ENCODE measurements at regions not wholly inside any gene's neighbourhood (a gene's known extent, or its start where the extent isn't known, plus 50 kb on each side); places are given as distances from the start of the nearest gene placed in this dataset.

DNA sequence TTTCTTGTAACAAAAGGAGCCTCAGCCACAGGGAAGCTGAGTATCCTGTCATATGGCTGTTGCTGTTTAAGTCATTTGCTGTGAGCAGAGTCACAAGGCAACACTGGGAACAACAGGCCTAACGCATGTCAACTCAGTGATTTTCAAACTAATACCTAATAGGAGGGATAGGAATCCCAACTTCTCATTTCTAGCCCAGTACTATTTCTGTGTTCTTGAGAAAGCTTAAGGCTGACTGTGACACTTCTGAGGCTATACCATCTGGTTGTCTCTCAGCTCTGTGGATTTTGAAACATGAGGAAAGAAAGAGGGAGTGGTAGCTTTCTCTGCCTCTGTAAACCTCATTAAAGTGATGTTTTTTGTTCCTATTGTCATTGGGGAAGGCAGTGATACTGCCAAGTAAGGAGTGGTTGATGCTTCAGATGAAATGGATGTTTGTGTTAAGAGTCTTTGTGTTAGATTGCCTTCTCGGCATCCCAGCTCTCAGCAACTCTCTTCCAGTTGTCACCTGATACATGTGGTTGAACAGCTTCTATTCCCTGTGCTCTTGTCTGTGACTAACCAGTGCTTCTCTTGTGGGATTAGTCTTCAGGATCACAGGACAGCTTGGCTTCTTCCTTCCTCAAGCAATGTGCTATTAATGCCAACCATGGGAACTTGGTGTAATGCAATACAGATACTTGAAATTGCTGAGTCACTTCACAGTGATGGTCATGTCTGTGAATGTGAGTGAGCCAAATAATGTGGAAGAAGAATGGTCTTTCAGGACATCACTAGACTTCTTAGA, 166.8 kb upstream of the IVNS1ABP start:
- H2AFZ ChIP-seq (ENCODE audit: low read depth): peak overlapping the region; percentile 24; the same call in 1 of the 2 replicates
- H3K4me1 ChIP-seq (ENCODE audit: control insufficient read depth in 1 of 2, insufficient read depth in 2 of 2, low read depth in 1 of 2, low read length in 1 of 2): 0 out of 4 replicates have a peak, but pooled peaks cover 2 to 6% of the 10 kb centered on the region in 2 experiments
- WGBS (ENCODE audit: low lambda C conversion rate): 71% methylated on average over 2 of the region's 2 CpGs
- no peaks in the 10 kb centered on the region for H3K79me2 ChIP-seq (ENCODE audit: insufficient read depth)
- no peak overlapping the region for H3K4me3 ChIP-seq (ENCODE audit: low read depth in 2 of 2, low read length in 1 of 2)
- no peaks in the 10 kb centered on the region for H4K20me1 ChIP-seq (ENCODE audit: insufficient read depth)
- POLR2A ChIA-PET: no interaction called here
- no peaks in the 10 kb centered on the region for H3F3A ChIP-seq (replicated peaks; ENCODE audit: insufficient read depth)
- H3K36me3 ChIP-seq (replicated peaks in 1 of 2; ENCODE audit: control insufficient read depth in 1 of 2, insufficient read depth in 2 of 2, low read length in 1 of 2): no peaks in the 10 kb centered on the region
- no peak for TF ChIP-seq GATA2 (CRISPR knock-in tag; IDR thresholded peaks at IDR 0.05)
- no peak for TF ChIP-seq RFX5 (IDR thresholded peaks at IDR 0.05; ENCODE audit: low read length)
- no peak for TF ChIP-seq MXI1 (IDR thresholded peaks at IDR 0.05; ENCODE audit: low read depth, low read length)
- H3K9me3 ChIP-seq: no peaks in the 10 kb centered on the region
- no peak overlapping the region for H3K9ac ChIP-seq
- CTCF ChIA-PET: no interaction called here
- no peaks in the 10 kb centered on the region for H3K27me3 ChIP-seq (ENCODE audit: insufficient read depth)
- DNase-seq: no peak
- no peaks in the 10 kb centered on the region for H3K9me2 ChIP-seq
- H3K4me2 ChIP-seq: no peak overlapping the region
- H3K27ac ChIP-seq (ENCODE audit: low read depth in 2 of 2, low read length in 1 of 2): peak overlapping the region; percentile 64 to 66; a peak in 3 of 4 replicates

DNA sequence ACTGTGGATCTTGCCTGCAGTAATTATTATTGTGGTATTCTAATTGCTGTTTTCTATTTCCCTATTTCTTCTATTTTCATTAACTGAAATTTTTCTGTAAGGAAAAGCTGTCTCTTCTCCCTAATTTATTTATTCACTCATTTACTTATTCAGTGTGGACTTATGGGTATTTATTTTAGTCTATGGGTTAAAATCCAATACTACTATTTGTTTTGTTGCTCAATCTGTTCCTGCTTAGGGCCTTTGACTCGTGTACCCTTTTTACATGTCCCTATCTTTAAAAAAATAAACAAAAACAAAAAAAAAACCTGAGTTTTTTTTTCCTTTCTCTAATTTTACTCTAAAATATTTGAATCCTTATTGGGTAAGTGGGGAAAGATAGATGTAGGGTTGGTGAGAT, 166.2 kb upstream of the IVNS1ABP start:
- Histone ChIP-seq H2AFZ (ENCODE audit: low read depth) (no peak overlapping the region), H3K27ac (ENCODE audit: low read depth in 2 of 2, low read length in 1 of 2) (peak overlapping the region in 1 of 2 experiments; percentile 66; a peak in 2 of 4 replicates), H3K36me3 (replicated peaks in 1 of 2; ENCODE audit: control insufficient read depth in 1 of 2, insufficient read depth in 2 of 2, low read length in 1 of 2) (no peaks in the 10 kb centered on the region), H3K79me2 (ENCODE audit: insufficient read depth) (no peaks in the 10 kb centered on the region), H3K4me3 (ENCODE audit: low read depth in 2 of 2, low read length in 1 of 2) (no peak overlapping the region), H3K4me1 (ENCODE audit: control insufficient read depth in 1 of 2, insufficient read depth in 2 of 2, low read depth in 1 of 2, low read length in 1 of 2) (0 out of 4 replicates have a peak, but pooled peaks cover 2 to 6% of the 10 kb centered on the region in 2 experiments), H3K9me3 (no peaks in the 10 kb centered on the region), H3K9ac (no peak overlapping the region), H4K20me1 (ENCODE audit: insufficient read depth) (no peaks in the 10 kb centered on the region), H3K4me2 (no peak overlapping the region), H3K27me3 (ENCODE audit: insufficient read depth) (no peaks in the 10 kb centered on the region), H3K9me2 (no peaks in the 10 kb centered on the region), H3F3A (replicated peaks; ENCODE audit: insufficient read depth) (no peaks in the 10 kb centered on the region)
- ChIA-PET CTCF (no interaction called here), POLR2A (no interaction called here)
- TF ChIP-seq, protein P1, sequence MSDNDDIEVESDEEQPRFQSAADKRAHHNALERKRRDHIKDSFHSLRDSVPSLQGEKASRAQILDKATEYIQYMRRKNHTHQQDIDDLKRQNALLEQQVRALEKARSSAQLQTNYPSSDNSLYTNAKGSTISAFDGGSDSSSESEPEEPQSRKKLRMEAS (IDR thresholded peaks at IDR 0.05; ENCODE audit: low read depth): no peak
- TF ChIP-seq GATA2 (CRISPR knock-in tag; IDR thresholded peaks at IDR 0.05): no peak
- TF ChIP-seq NRF1 (IDR thresholded peaks at IDR 0.05; ENCODE audit: low read depth, low read length): no peak
- no peak for TF ChIP-seq RXRA (IDR thresholded peaks at IDR 0.05; ENCODE audit: borderline replicate concordance, low read depth)
- no peak for TF ChIP-seq GABPA (IDR thresholded peaks at IDR 0.05; ENCODE audit: low read depth)
- no peak for TF ChIP-seq FOSL2 (IDR thresholded peaks at IDR 0.05; ENCODE audit: borderline replicate concordance, low read depth)
- TF ChIP-seq YY1 (IDR thresholded peaks at IDR 0.05; ENCODE audit: low read depth): no peak
- TF ChIP-seq, protein P2, sequence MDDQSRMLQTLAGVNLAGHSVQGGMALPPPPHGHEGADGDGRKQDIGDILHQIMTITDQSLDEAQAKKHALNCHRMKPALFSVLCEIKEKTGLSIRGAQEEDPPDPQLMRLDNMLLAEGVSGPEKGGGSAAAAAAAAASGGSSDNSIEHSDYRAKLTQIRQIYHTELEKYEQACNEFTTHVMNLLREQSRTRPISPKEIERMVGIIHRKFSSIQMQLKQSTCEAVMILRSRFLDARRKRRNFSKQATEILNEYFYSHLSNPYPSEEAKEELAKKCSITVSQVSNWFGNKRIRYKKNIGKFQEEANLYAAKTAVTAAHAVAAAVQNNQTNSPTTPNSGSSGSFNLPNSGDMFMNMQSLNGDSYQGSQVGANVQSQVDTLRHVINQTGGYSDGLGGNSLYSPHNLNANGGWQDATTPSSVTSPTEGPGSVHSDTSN (IDR thresholded peaks at IDR 0.05): no peak
- TF ChIP-seq, protein P3, sequence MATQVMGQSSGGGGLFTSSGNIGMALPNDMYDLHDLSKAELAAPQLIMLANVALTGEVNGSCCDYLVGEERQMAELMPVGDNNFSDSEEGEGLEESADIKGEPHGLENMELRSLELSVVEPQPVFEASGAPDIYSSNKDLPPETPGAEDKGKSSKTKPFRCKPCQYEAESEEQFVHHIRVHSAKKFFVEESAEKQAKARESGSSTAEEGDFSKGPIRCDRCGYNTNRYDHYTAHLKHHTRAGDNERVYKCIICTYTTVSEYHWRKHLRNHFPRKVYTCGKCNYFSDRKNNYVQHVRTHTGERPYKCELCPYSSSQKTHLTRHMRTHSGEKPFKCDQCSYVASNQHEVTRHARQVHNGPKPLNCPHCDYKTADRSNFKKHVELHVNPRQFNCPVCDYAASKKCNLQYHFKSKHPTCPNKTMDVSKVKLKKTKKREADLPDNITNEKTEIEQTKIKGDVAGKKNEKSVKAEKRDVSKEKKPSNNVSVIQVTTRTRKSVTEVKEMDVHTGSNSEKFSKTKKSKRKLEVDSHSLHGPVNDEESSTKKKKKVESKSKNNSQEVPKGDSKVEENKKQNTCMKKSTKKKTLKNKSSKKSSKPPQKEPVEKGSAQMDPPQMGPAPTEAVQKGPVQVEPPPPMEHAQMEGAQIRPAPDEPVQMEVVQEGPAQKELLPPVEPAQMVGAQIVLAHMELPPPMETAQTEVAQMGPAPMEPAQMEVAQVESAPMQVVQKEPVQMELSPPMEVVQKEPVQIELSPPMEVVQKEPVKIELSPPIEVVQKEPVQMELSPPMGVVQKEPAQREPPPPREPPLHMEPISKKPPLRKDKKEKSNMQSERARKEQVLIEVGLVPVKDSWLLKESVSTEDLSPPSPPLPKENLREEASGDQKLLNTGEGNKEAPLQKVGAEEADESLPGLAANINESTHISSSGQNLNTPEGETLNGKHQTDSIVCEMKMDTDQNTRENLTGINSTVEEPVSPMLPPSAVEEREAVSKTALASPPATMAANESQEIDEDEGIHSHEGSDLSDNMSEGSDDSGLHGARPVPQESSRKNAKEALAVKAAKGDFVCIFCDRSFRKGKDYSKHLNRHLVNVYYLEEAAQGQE (IDR thresholded peaks at IDR 0.05; ENCODE audit: low read depth, low read length): no peak
- no peak for TF ChIP-seq TAF1 (IDR thresholded peaks at IDR 0.05; ENCODE audit: borderline replicate concordance, low read depth, low read length)
- no peak for TF ChIP-seq SMC3 (IDR thresholded peaks at IDR 0.05; ENCODE audit: low read depth, low read length)
- no peak for TF ChIP-seq EP300 (IDR thresholded peaks at IDR 0.05; ENCODE audit: borderline replicate concordance in 1 of 2, low read depth in 1 of 2, low read length in 1 of 2)
- no peak for TF ChIP-seq TEAD4 (IDR thresholded peaks at IDR 0.05; ENCODE audit: borderline replicate concordance, insufficient read depth)
- no peak for TF ChIP-seq JUND (IDR thresholded peaks at IDR 0.05)
- WGBS (ENCODE audit: low lambda C conversion rate): 37% methylated on average over 1 of the region's 1 CpG
- DNase-seq: no peak
